Thyroid gland (tissue), 4 donors: ENCODE measurements at regions not wholly inside any gene's neighbourhood (a gene's known extent, or its start where the extent isn't known, plus 50 kb on each side); places are given as distances from the start of the nearest gene placed in this dataset.

ENCODE experiments used
- DNase-seq, 2 donors: peaks; one replicate each; pipeline ENCODE4 v3.0.0-alpha.2; 2019
- H3K27ac ChIP-seq, 3 donors: fragments of 200-600 bp; sonication (generic); 1 replicate in 2 of 3; 2 replicates in 1 of 3; pipeline ENCODE4 v1.5.1; 2016 to 2019; ENCODE audit warnings: mild to moderate bottlenecking in 1 of 3, moderate library complexity in 1 of 3
- H3K27me3 ChIP-seq: fragments of 200-600 bp; sonication (generic); one replicate; pipeline ENCODE4 v1.5.1; 2019
- H3K36me3 ChIP-seq, 2 donors: fragments of 200-600 bp; sonication (generic); one replicate each; pipeline ENCODE4 v1.5.1; 2016 to 2019
- H3K4me1 ChIP-seq, 2 donors: fragments of 200-600 bp; sonication (generic); one replicate each; pipeline ENCODE4 v1.5.1; 2017 to 2019
- H3K4me3 ChIP-seq, 3 donors: fragments of 200-600 bp; sonication (generic); replicated peaks in 1 of 3; 1 replicate in 2 of 3; 2 replicates in 1 of 3; pipeline ENCODE4 v1.5.1; 2016; ENCODE audit warnings: mild to moderate bottlenecking in 1 of 3
- H3K9me3 ChIP-seq: fragments of 200-600 bp; sonication (generic); one replicate; pipeline ENCODE4 v1.5.1; 2017
- CTCF ChIP-seq, 6 experiments: fragments of 200-600 bp in 3 of 6; fragments of 450-650 bp in 3 of 6; sonication (generic) in 3 of 6; IDR thresholded peaks; one replicate each; pipeline ENCODE4 v1.5.1; 2016 to 2019; ENCODE audit warnings: antibody characterized with exemption in 6 of 6, mild to moderate bottlenecking in 2 of 6, inconsistent platforms in 1 of 6, moderate library complexity in 1 of 6
- POLR2A ChIP-seq, 2 donors: fragments of 450-650 bp; IDR thresholded peaks; one replicate each; pipeline ENCODE4 v1.6.1; 2017; ENCODE audit warnings: antibody characterized with exemption in 2 of 2, mild to moderate bottlenecking in 2 of 2, moderate library complexity in 1 of 2
- WGBS, 2 donors: methylation state at CpG; one replicate each; pipeline ENCODE4 v1.1.5; 2017; 5-methylcytosine and 5-hydroxymethylcytosine counted together
- intact Hi-C: fragments of 100-400 bp; cut with DNase I; formaldehyde crosslinking; loops from one replicate; pipeline ENCODE4 v1.15.1; 2023

GRCh38 chr9:135212961-135213360 is 125.5 kb downstream of the OLFM1 start:
- intact Hi-C loops = no loop called here

GRCh38 chr9:135213566-135213965 is 126.1 kb downstream of the OLFM1 start:
- 75 to 78% methylated on average over 9 of the region's 9 CpGs for WGBS, 2 donors
- DNase-seq = no peak
- no peaks in the 10 kb centered on the region for H3K27me3 ChIP-seq

More at GRCh38 chr9:135212961-135213360, 125.5 kb downstream of the OLFM1 start:
- no peaks in the 10 kb centered on the region for H3K36me3 ChIP-seq
- DNase-seq = no peak
- peaks cover 0 to 7% of the 10 kb centered on the region in 2 donors for H3K4me1 ChIP-seq
- H3K27ac ChIP-seq = no peak overlapping the region
- TF ChIP-seq POLR2A (IDR thresholded peaks at IDR 0.05) (no peak), CTCF (IDR thresholded peaks at IDR 0.05) (no peak)
- H3K4me3 ChIP-seq = no peak overlapping the region
- 86 to 97% methylated on average over 5 of the region's 5 CpGs for WGBS, 2 donors
- no peaks in the 10 kb centered on the region for H3K9me3 ChIP-seq
- no peaks in the 10 kb centered on the region for H3K27me3 ChIP-seq

DNA sequence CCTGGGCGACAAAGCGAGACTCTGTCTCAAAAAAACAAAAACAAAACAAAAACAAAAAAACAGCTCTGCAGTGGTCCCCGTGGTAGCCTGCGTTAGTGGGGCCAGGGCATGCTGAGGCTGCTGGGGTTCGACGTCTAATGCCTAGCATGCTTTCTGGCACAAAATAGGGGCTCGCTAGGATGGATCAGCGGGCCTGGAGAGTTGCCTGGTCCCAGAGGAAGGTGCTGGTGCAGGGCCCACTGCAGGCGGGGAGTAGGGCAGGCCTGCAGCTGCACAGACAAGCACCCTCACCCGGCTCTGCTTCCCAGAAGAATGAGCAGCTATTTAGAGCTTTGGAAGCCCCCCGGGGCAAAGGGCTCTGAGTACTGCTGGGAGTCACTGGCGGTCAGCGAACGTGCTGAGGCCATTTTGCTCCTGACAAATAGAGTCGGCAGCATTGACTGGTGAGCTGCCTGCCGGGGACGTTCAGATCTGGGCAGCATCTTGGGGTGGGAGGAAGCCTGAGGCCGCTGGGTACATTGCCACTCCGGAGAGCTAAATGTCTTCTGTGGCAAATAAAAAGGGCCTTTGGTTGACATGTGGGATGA is 126.7 kb downstream of the OLFM1 start:
- H3K27me3 ChIP-seq = no peaks in the 10 kb centered on the region
- H3K27ac ChIP-seq = no peak overlapping the region
- H3K4me3 ChIP-seq = no peak overlapping the region
- H3K36me3 ChIP-seq = no peaks in the 10 kb centered on the region
- H3K9me3 ChIP-seq = no peaks in the 10 kb centered on the region
- intact Hi-C loops = no loop called here
- WGBS, 2 donors = 55% methylated on average over 12 to 19 of the region's 19 CpGs
- DNase-seq = no peak
- peaks cover 0 to 15% of the 10 kb centered on the region in 2 donors for H3K4me1 ChIP-seq
- TF ChIP-seq POLR2A (IDR thresholded peaks at IDR 0.05) (no peak), CTCF (IDR thresholded peaks at IDR 0.05) (no peak)

More at GRCh38 chr9:135213566-135213965, 126.1 kb downstream of the OLFM1 start:
- Histone ChIP-seq H3K36me3 (no peaks in the 10 kb centered on the region), H3K4me3 (no peak overlapping the region), H3K27ac (no peak overlapping the region), H3K4me1 (peaks cover 0 to 10% of the 10 kb centered on the region in 2 donors), H3K9me3 (no peaks in the 10 kb centered on the region)
- intact Hi-C loops = no loop called here
- TF ChIP-seq POLR2A (IDR thresholded peaks at IDR 0.05) = no peak
- TF ChIP-seq CTCF (IDR thresholded peaks at IDR 0.05) = no peak

DNA sequence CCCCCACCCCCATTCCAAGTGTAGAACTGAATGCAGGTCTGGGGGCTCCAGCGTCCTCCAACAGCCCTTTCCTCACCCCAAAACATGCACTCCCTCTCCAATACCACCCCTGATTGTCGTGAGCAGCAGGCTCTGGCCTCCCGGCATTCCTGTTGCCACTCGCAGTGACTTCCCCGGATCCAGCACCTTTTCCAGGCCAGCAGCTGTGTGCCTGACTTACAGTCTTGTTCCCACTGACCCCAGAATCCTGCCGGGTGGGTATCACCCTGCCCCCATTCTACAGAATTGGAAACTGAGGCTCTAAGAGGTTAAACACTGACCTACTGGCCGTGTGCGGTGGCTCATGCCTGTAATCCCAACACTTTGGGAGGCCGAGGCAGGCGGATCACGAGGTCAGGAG is 127.2 kb downstream of the OLFM1 start:
- intact Hi-C loops = no loop called here
- Histone ChIP-seq H3K4me3 (no peak overlapping the region), H3K27ac (no peak overlapping the region), H3K4me1 (peaks cover 0 to 15% of the 10 kb centered on the region in 2 donors), H3K36me3 (no peaks in the 10 kb centered on the region), H3K27me3 (no peaks in the 10 kb centered on the region), H3K9me3 (no peaks in the 10 kb centered on the region)
- no peak for DNase-seq
- 86 to 93% methylated on average over 10 to 11 of the region's 11 CpGs for WGBS, 2 donors
- TF ChIP-seq CTCF (IDR thresholded peaks at IDR 0.05) (no peak), POLR2A (IDR thresholded peaks at IDR 0.05) (no peak)

DNA sequence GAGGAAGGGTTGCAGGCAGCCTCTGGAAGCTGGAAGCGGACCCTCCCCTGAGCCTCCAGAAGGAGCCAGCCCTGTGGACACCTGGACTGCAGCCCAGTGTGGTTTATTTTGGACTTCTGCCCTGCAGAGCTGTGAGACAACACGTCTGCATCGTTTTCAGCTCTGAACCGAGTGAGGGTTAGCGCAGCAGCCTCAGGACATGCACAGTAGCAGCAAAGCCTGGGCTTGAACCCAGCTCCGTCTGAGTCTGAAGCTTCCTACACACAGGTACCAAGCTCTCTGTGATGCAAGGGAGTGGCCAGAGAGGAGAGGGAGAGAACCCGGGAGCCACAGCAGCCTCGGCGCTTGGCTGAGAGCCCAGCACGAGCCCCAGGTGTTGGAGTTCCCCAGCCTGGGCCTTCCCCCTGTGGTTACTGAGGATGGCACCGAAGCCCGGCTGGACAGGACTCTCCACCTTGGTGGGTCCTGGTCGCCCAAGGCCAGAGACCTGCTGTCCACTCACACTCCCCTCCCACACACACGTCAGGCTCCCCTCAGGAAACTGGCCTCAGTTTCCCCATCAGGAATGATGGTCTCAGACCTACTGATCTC is 128.2 kb downstream of the OLFM1 start:
- WGBS, 2 donors = 10 to 34% methylated on average over 7 to 9 of the region's 14 CpGs
- TF ChIP-seq POLR2A (IDR thresholded peaks at IDR 0.05) (no peak), CTCF (IDR thresholded peaks at IDR 0.05) (no peak)
- intact Hi-C loops = no loop called here
- Histone ChIP-seq H3K27me3 (no peaks in the 10 kb centered on the region), H3K4me3 (no peak overlapping the region), H3K36me3 (no peaks in the 10 kb centered on the region), H3K9me3 (no peaks in the 10 kb centered on the region), H3K27ac (no peak overlapping the region), H3K4me1 (peaks cover 0 to 15% of the 10 kb centered on the region in 2 donors)
- peak; percentile 79 to 84 for DNase-seq
